GM23338 (cell line): ENCODE measurements at regions not wholly inside any gene's neighbourhood (a gene's known extent, or its start where the extent isn't known, plus 50 kb on each side); places are given as distances from the start of the nearest gene placed in this dataset.

ENCODE experiments used
- ATAC-seq: fragments of 200-7000 bp; cut with Tn5 transposase; 3 replicates; pipeline ENCODE4 v1.9.1; 2020
- DNase-seq: peaks from one replicate; pipeline ENCODE4 v3.0.0-alpha.2; 2015; ENCODE audit warnings: low spot score
- H2AFZ ChIP-seq: fragments of 200-600 bp; sonication (generic); 2 replicates; pipeline ENCODE4 v1.8.0; 2016; ENCODE audit warnings: antibody characterized with exemption, mild to moderate bottlenecking, moderate library complexity
- H3F3A ChIP-seq: fragments of 200-600 bp; sonication (generic); replicated peaks from 2 replicates; pipeline ENCODE4 v1.8.0; 2017; ENCODE audit warnings: antibody characterized with exemption, mixed run types, low read depth
- H3K27ac ChIP-seq: fragments of 200-600 bp; sonication (generic); 2 replicates; pipeline ENCODE4 v1.6.1; 2016; ENCODE audit warnings: low read depth
- H3K27me3 ChIP-seq: fragments of 200-600 bp; sonication (generic); 2 replicates; pipeline ENCODE4 v1.8.0; 2016; ENCODE audit warnings: mild to moderate bottlenecking, mixed run types, moderate library complexity; ENCODE audit not compliant: insufficient read depth
- H3K36me3 ChIP-seq: fragments of 200-600 bp; sonication (generic); 2 replicates; pipeline ENCODE4 v1.8.0; 2016; ENCODE audit warnings: mild to moderate bottlenecking; ENCODE audit not compliant: insufficient read depth
- H3K4me1 ChIP-seq: fragments of 200-600 bp; sonication (generic); 2 replicates; pipeline ENCODE4 v1.8.0; 2016; ENCODE audit warnings: mild to moderate bottlenecking, moderate library complexity; ENCODE audit not compliant: insufficient read depth
- H3K4me2 ChIP-seq: fragments of 200-600 bp; sonication (generic); 2 replicates; pipeline ENCODE4 v1.7.1; 2017; ENCODE audit warnings: mixed run types
- H3K4me3 ChIP-seq: fragments of 200-600 bp; sonication (generic); 2 replicates; pipeline ENCODE4 v1.6.1; 2016; ENCODE audit warnings: mixed run types
- H3K79me2 ChIP-seq: fragments of 200-600 bp; sonication (generic); replicated peaks from 2 replicates; pipeline ENCODE4 v1.8.0; 2017; ENCODE audit warnings: mild to moderate bottlenecking; ENCODE audit not compliant: insufficient read depth
- H3K9me2 ChIP-seq: fragments of 200-600 bp; sonication (generic); 2 replicates; pipeline ENCODE4 v1.8.0; 2017; ENCODE audit not compliant: insufficient read depth
- H4K20me1 ChIP-seq: fragments of 200-600 bp; sonication (generic); replicated peaks from 2 replicates; pipeline ENCODE4 v1.8.0; 2017; ENCODE audit warnings: mild to moderate bottlenecking; ENCODE audit not compliant: insufficient read depth
- H3K27ac Mint-ChIP-seq: 2 replicates; pipeline ENCODE4 v1.8.0; 2020; ENCODE audit warnings: inconsistent platforms, mild to moderate bottlenecking, moderate library complexity, mixed read lengths
- H3K27me3 Mint-ChIP-seq: 3 replicates; pipeline ENCODE4 v1.8.0; 2022; ENCODE audit warnings: low read depth, mild to moderate bottlenecking, moderate library complexity, mixed read lengths, inconsistent platforms; ENCODE audit not compliant: insufficient read depth, poor library complexity
- H3K36me3 Mint-ChIP-seq: 3 replicates; pipeline ENCODE4 v1.8.0; 2021; ENCODE audit warnings: low read depth, mild to moderate bottlenecking, inconsistent platforms, moderate library complexity, mixed read lengths
- H3K4me1 Mint-ChIP-seq: 3 replicates; pipeline ENCODE4 v1.8.0; 2020; ENCODE audit warnings: mild to moderate bottlenecking, inconsistent platforms, mixed read lengths
- H3K4me3 Mint-ChIP-seq: 3 replicates; pipeline ENCODE4 v1.8.0; 2021; ENCODE audit warnings: moderate library complexity, mild to moderate bottlenecking, inconsistent platforms, mixed read lengths
- H3K9me3 Mint-ChIP-seq: 3 replicates; pipeline ENCODE4 v1.8.0; 2020; ENCODE audit warnings: moderate library complexity, mild to moderate bottlenecking, inconsistent platforms, mixed read lengths
- CREB1 ChIP-seq: fragments of 250-450 bp; sonication (Bioruptor Pico); IDR thresholded peaks from 2 replicates; pipeline ENCODE4 v1.5.0; 2020; ENCODE audit warnings: low read depth, mild to moderate bottlenecking, moderate library complexity
- ETS1 ChIP-seq: IDR thresholded peaks from 2 replicates; pipeline ENCODE4 v1.6.1; 2016; ENCODE audit warnings: antibody characterized with exemption
- EZH2 ChIP-seq: fragments of 200-600 bp; sonication (generic); IDR thresholded peaks from one replicate; pipeline ENCODE4 v1.8.0; 2017; ENCODE audit warnings: antibody characterized with exemption, mild to moderate bottlenecking, low read depth; ENCODE audit not compliant: unreplicated experiment
- EZH2phosphoT487 ChIP-seq: fragments of 200-600 bp; sonication (generic); IDR thresholded peaks from one replicate; pipeline ENCODE4 v1.8.1; 2018; ENCODE audit warnings: antibody characterized with exemption; ENCODE audit not compliant: unreplicated experiment
- JUNB ChIP-seq: IDR thresholded peaks from one replicate; pipeline ENCODE4 v1.6.1; 2016; ENCODE audit warnings: antibody characterized with exemption; ENCODE audit not compliant: unreplicated experiment
- NANOG ChIP-seq: IDR thresholded peaks from 2 replicates; pipeline ENCODE4 v1.6.1; 2016; ENCODE audit warnings: antibody characterized with exemption, borderline replicate concordance
- POLR2AphosphoS5 ChIP-seq: IDR thresholded peaks from 2 replicates; pipeline ENCODE4 v1.6.1; 2016; ENCODE audit warnings: antibody characterized with exemption, low read depth
- REST ChIP-seq: IDR thresholded peaks from one replicate; pipeline ENCODE4 v1.6.1; 2018; ENCODE audit warnings: antibody characterized with exemption; ENCODE audit not compliant: unreplicated experiment
- STAT1 ChIP-seq: IDR thresholded peaks from one replicate; pipeline ENCODE4 v1.6.1; 2016; ENCODE audit warnings: antibody characterized with exemption; ENCODE audit not compliant: unreplicated experiment
- ZNF114 ChIP-seq: fragments of 250-450 bp; sonication (Bioruptor Pico); IDR thresholded peaks from 2 replicates; pipeline ENCODE4 v1.5.0; 2020; ENCODE audit warnings: mild to moderate bottlenecking, moderate library complexity
- ZNF331 ChIP-seq: fragments of 250-450 bp; sonication (Bioruptor Pico); IDR thresholded peaks from 2 replicates; pipeline ENCODE4 v1.5.0; 2020; ENCODE audit warnings: low read depth, mild to moderate bottlenecking, moderate library complexity
- TF ChIP-seq, protein P1 (sequence below), 2 experiments: fragments of 200-600 bp in 1 of 2; sonication (generic) in 1 of 2; conservative IDR thresholded peaks; 2 replicates each; pipeline versions ENCODE4 v1.5.1 to v1.6.1; 2016 to 2017; ENCODE audit warnings: antibody characterized with exemption in 2 of 2, low read depth in 2 of 2, mild to moderate bottlenecking in 2 of 2, moderate library complexity in 1 of 2
- TF ChIP-seq, protein P2 (sequence below): fragments of 250-450 bp; sonication (Bioruptor Pico); IDR thresholded peaks from 2 replicates; pipeline ENCODE4 v1.5.0; 2020; ENCODE audit warnings: mild to moderate bottlenecking, moderate library complexity

GRCh38 chr6:44036699-44037101 lies 90.6 kb downstream of the MRPL14 start (continued):
- TF ChIP-seq ZNF331 (CRISPR knock-in tag), result no peak
- TF ChIP-seq EZH2phosphoT487, result no peak

DNA sequence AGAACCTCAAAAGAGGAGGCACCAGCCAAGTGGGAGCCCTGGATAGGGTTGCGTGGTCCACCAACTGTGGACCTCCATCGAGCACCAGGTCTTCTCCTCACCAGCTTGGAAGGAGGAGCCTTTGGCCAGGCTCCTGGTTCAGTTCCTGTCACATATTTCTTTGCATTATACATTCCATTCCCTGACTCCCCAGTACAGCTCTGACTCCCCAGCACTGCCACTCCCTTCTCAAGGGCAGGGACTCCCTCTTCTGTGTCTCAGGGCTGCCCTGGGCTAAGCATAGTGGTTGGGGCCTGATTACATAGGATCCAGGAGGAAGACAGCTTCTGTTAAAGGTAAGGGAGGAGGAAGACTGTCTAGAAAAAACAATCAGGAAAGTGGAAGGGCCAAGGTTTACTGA lies 91.1 kb downstream of the MRPL14 start:
- ATAC-seq, result no peak

More for the DNA sequence above, 91.1 kb downstream of the MRPL14 start:
- Histone ChIP-seq H4K20me1 (no peaks in the 10 kb centered on the region), H3K4me1 (peaks cover 2% of the 10 kb centered on the region), H3K36me3 (no peaks in the 10 kb centered on the region), H3F3A (no peaks in the 10 kb centered on the region), H3K27me3 (no peaks in the 10 kb centered on the region), H2AFZ (no peak overlapping the region), H3K9me2 (no peaks in the 10 kb centered on the region), H3K79me2 (no peaks in the 10 kb centered on the region), H3K4me2 (no peak overlapping the region), H3K27ac (no peak overlapping the region), H3K4me3 (no peak overlapping the region)
- Mint-ChIP-seq H3K4me1 (peaks cover 28% of the 10 kb centered on the region), H3K9me3 (no peaks in the 10 kb centered on the region), H3K4me3 (no peak overlapping the region), H3K27ac (no peak overlapping the region), H3K36me3 (no peaks in the 10 kb centered on the region), H3K27me3 (peaks cover 13% of the 10 kb centered on the region)
- DNase-seq, result no peak
- no peak for TF ChIP-seq ETS1
- no peak for TF ChIP-seq POLR2AphosphoS5
- TF ChIP-seq ZNF114 (CRISPR knock-in tag), result no peak
- TF ChIP-seq CREB1 (CRISPR knock-in tag), result no peak
- TF ChIP-seq REST, result no peak
- TF ChIP-seq ZNF331 (CRISPR knock-in tag), result no peak
- no peak for TF ChIP-seq EZH2
- TF ChIP-seq NANOG, result no peak
- no peak for TF ChIP-seq JUNB
- TF ChIP-seq, protein P1, sequence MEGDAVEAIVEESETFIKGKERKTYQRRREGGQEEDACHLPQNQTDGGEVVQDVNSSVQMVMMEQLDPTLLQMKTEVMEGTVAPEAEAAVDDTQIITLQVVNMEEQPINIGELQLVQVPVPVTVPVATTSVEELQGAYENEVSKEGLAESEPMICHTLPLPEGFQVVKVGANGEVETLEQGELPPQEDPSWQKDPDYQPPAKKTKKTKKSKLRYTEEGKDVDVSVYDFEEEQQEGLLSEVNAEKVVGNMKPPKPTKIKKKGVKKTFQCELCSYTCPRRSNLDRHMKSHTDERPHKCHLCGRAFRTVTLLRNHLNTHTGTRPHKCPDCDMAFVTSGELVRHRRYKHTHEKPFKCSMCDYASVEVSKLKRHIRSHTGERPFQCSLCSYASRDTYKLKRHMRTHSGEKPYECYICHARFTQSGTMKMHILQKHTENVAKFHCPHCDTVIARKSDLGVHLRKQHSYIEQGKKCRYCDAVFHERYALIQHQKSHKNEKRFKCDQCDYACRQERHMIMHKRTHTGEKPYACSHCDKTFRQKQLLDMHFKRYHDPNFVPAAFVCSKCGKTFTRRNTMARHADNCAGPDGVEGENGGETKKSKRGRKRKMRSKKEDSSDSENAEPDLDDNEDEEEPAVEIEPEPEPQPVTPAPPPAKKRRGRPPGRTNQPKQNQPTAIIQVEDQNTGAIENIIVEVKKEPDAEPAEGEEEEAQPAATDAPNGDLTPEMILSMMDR (conservative IDR thresholded peaks at IDR 0.05; ENCODE audit: low read depth in 2 of 2), result no peak
- no peak for TF ChIP-seq STAT1
- TF ChIP-seq EZH2phosphoT487, result no peak
- TF ChIP-seq, protein P2, sequence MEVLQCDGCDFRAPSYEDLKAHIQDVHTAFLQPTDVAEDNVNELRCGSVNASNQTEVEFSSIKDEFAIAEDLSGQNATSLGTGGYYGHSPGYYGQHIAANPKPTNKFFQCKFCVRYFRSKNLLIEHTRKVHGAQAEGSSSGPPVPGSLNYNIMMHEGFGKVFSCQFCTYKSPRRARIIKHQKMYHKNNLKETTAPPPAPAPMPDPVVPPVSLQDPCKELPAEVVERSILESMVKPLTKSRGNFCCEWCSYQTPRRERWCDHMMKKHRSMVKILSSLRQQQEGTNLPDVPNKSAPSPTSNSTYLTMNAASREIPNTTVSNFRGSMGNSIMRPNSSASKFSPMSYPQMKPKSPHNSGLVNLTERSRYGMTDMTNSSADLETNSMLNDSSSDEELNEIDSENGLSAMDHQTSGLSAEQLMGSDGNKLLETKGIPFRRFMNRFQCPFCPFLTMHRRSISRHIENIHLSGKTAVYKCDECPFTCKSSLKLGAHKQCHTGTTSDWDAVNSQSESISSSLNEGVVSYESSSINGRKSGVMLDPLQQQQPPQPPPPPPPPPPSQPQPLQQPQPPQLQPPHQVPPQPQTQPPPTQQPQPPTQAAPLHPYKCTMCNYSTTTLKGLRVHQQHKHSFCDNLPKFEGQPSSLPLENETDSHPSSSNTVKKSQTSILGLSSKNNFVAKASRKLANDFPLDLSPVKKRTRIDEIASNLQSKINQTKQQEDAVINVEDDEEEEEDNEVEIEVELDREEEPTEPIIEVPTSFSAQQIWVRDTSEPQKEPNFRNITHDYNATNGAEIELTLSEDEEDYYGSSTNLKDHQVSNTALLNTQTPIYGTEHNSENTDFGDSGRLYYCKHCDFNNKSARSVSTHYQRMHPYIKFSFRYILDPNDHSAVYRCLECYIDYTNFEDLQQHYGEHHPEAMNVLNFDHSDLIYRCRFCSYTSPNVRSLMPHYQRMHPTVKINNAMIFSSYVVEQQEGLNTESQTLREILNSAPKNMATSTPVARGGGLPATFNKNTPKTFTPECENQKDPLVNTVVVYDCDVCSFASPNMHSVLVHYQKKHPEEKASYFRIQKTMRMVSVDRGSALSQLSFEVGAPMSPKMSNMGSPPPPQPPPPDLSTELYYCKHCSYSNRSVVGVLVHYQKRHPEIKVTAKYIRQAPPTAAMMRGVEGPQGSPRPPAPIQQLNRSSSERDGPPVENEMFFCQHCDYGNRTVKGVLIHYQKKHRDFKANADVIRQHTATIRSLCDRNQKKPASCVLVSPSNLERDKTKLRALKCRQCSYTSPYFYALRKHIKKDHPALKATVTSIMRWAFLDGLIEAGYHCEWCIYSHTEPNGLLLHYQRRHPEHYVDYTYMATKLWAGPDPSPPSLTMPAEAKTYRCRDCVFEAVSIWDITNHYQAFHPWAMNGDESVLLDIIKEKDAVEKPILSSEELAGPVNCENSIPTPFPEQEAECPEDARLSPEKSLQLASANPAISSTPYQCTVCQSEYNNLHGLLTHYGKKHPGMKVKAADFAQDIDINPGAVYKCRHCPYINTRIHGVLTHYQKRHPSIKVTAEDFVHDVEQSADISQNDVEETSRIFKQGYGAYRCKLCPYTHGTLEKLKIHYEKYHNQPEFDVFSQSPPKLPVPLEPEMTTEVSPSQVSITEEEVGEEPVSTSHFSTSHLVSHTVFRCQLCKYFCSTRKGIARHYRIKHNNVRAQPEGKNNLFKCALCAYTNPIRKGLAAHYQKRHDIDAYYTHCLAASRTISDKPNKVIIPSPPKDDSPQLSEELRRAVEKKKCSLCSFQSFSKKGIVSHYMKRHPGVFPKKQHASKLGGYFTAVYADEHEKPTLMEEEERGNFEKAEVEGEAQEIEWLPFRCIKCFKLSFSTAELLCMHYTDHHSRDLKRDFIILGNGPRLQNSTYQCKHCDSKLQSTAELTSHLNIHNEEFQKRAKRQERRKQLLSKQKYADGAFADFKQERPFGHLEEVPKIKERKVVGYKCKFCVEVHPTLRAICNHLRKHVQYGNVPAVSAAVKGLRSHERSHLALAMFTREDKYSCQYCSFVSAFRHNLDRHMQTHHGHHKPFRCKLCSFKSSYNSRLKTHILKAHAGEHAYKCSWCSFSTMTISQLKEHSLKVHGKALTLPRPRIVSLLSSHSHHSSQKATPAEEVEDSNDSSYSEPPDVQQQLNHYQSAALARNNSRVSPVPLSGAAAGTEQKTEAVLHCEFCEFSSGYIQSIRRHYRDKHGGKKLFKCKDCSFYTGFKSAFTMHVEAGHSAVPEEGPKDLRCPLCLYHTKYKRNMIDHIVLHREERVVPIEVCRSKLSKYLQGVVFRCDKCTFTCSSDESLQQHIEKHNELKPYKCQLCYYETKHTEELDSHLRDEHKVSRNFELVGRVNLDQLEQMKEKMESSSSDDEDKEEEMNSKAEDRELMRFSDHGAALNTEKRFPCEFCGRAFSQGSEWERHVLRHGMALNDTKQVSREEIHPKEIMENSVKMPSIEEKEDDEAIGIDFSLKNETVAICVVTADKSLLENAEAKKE (CRISPR knock-in tag), result no peak
